Activated T-cell treated with anti-CD3 and anti-CD28 coated beads, Interleukin-2, amount 50 U/mL, for 24 hours (primary cell): ENCODE measurements at regions not wholly inside any gene's neighbourhood (a gene's known extent, or its start where the extent isn't known, plus 50 kb on each side); places are given as distances from the start of the nearest gene placed in this dataset.
"Not testable (repeated sequence)": the region's sequence is repeated elsewhere in the genome, so short reads cannot be mapped to it uniquely, and the experiment has no call there.

Experiments used
- DNase-seq: peaks from one replicate; pipeline ENCODE4 v3.0.0-alpha.2; 2020
- H3K27ac Mint-ChIP-seq: 2 replicates; pipeline ENCODE4 v1.8.0; 2020; ENCODE audit warnings: mild to moderate bottlenecking, mixed read lengths
- H3K27me3 Mint-ChIP-seq: 2 replicates; pipeline ENCODE4 v1.8.0; 2020; ENCODE audit warnings: mixed read lengths
- H3K36me3 Mint-ChIP-seq: 2 replicates; pipeline ENCODE4 v1.8.0; 2020; ENCODE audit warnings: low read depth, mixed read lengths
- H3K4me1 Mint-ChIP-seq: 2 replicates; pipeline ENCODE4 v1.8.0; 2020; ENCODE audit warnings: low read depth, mixed read lengths
- H3K4me3 Mint-ChIP-seq: 2 replicates; pipeline ENCODE4 v1.8.0; 2020; ENCODE audit warnings: mild to moderate bottlenecking, moderate library complexity, mixed read lengths
- H3K9me3 Mint-ChIP-seq: 2 replicates; pipeline ENCODE4 v1.8.0; 2020; ENCODE audit warnings: mixed read lengths

- H3K27ac Mint-ChIP-seq: no peak overlapping the region
- H3K4me1 Mint-ChIP-seq: no peaks in the 10 kb centered on the region
- H3K9me3 Mint-ChIP-seq: peaks cover 13% of the 10 kb centered on the region
- H3K36me3 Mint-ChIP-seq: no peaks in the 10 kb centered on the region
- DNase-seq: no peak
- H3K27me3 Mint-ChIP-seq: no peaks in the 10 kb centered on the region
- no peak overlapping the region for H3K4me3 Mint-ChIP-seq
These were observed 261.2 kb upstream of the PTPRD start for GRCh38 chr9:10873999-10874398.

- H3K9me3 Mint-ChIP-seq: peaks cover 17% of the 10 kb centered on the region
- H3K4me1 Mint-ChIP-seq: no peaks in the 10 kb centered on the region
- no peak overlapping the region for H3K27ac Mint-ChIP-seq
- H3K4me3 Mint-ChIP-seq: no peak overlapping the region
- H3K36me3 Mint-ChIP-seq: no peaks in the 10 kb centered on the region
- H3K27me3 Mint-ChIP-seq: no peaks in the 10 kb centered on the region
- no peak for DNase-seq
These were observed 262.9 kb upstream of the PTPRD start for GRCh38 chr9:10875752-10876151.

- Mint-ChIP-seq H3K9me3 (peaks cover 17% of the 10 kb centered on the region), H3K4me3 (no peak overlapping the region), H3K27me3 (no peaks in the 10 kb centered on the region), H3K4me1 (no peaks in the 10 kb centered on the region), H3K27ac (no peak overlapping the region), H3K36me3 (no peaks in the 10 kb centered on the region)
- no peak for DNase-seq
These were observed 263.5 kb upstream of the PTPRD start for GRCh38 chr9:10876333-10876732.

- not testable (repeated sequence) for DNase-seq, H3K4me1 Mint-ChIP-seq, H3K36me3 Mint-ChIP-seq, H3K27me3 Mint-ChIP-seq, H3K27ac Mint-ChIP-seq, H3K4me3 Mint-ChIP-seq
- H3K9me3 Mint-ChIP-seq: peaks cover 18% of the 10 kb centered on the region
These were observed 277.5 kb upstream of the PTPRD start for GRCh38 chr9:10890266-10890665.

- no peaks in the 10 kb centered on the region for H3K36me3 Mint-ChIP-seq
- no peaks in the 10 kb centered on the region for H3K27me3 Mint-ChIP-seq
- H3K27ac Mint-ChIP-seq: no peak overlapping the region
- no peak for DNase-seq
- H3K9me3 Mint-ChIP-seq: peaks cover 29% of the 10 kb centered on the region
- no peak overlapping the region for H3K4me3 Mint-ChIP-seq
- no peaks in the 10 kb centered on the region for H3K4me1 Mint-ChIP-seq
These were observed 286.7 kb upstream of the PTPRD start for GRCh38 chr9:10899509-10899908.

GRCh38 chr9:10903969-10904368 is 291.2 kb upstream of the PTPRD start:
- DNase-seq: no peak
- Mint-ChIP-seq H3K4me1 (no peaks in the 10 kb centered on the region), H3K27me3 (no peaks in the 10 kb centered on the region), H3K4me3 (no peak overlapping the region), H3K27ac (no peak overlapping the region), H3K36me3 (no peaks in the 10 kb centered on the region), H3K9me3 (peaks cover 28% of the 10 kb centered on the region)

- H3K27me3 Mint-ChIP-seq: no peaks in the 10 kb centered on the region
- H3K27ac Mint-ChIP-seq: no peak overlapping the region
- H3K4me3 Mint-ChIP-seq: no peak overlapping the region
- DNase-seq: no peak
- H3K9me3 Mint-ChIP-seq: peaks cover 25% of the 10 kb centered on the region
- H3K4me1 Mint-ChIP-seq: no peaks in the 10 kb centered on the region
- H3K36me3 Mint-ChIP-seq: no peaks in the 10 kb centered on the region
These were observed 298.0 kb upstream of the PTPRD start for GRCh38 chr9:10910779-10911178.

GRCh38 chr9:10911373-10911772 is 298.6 kb upstream of the PTPRD start:
- H3K36me3 Mint-ChIP-seq: no peaks in the 10 kb centered on the region
- no peaks in the 10 kb centered on the region for H3K27me3 Mint-ChIP-seq
- H3K4me1 Mint-ChIP-seq: no peaks in the 10 kb centered on the region
- no peak for DNase-seq
- H3K9me3 Mint-ChIP-seq: peaks cover 26% of the 10 kb centered on the region
- H3K27ac Mint-ChIP-seq: no peak overlapping the region
- no peak overlapping the region for H3K4me3 Mint-ChIP-seq

GRCh38 chr9:10917001-10917400 is 304.2 kb upstream of the PTPRD start:
- Mint-ChIP-seq H3K9me3 (peaks cover 17% of the 10 kb centered on the region), H3K27ac (no peak overlapping the region), H3K4me1 (no peaks in the 10 kb centered on the region), H3K4me3 (no peak overlapping the region), H3K27me3 (no peaks in the 10 kb centered on the region), H3K36me3 (no peaks in the 10 kb centered on the region)
- DNase-seq: no peak

- Mint-ChIP-seq H3K4me3 (no peak overlapping the region), H3K9me3 (peaks cover 22% of the 10 kb centered on the region), H3K36me3 (no peaks in the 10 kb centered on the region), H3K27me3 (no peaks in the 10 kb centered on the region), H3K4me1 (no peaks in the 10 kb centered on the region), H3K27ac (no peak overlapping the region)
- DNase-seq: no peak
These were observed 308.9 kb upstream of the PTPRD start for GRCh38 chr9:10921671-10922070.

- H3K36me3 Mint-ChIP-seq: no peaks in the 10 kb centered on the region
- DNase-seq: no peak
- no peaks in the 10 kb centered on the region for H3K27me3 Mint-ChIP-seq
- H3K4me3 Mint-ChIP-seq: no peak overlapping the region
- H3K9me3 Mint-ChIP-seq: peaks cover 23% of the 10 kb centered on the region
- no peaks in the 10 kb centered on the region for H3K4me1 Mint-ChIP-seq
- no peak overlapping the region for H3K27ac Mint-ChIP-seq
These were observed 313.1 kb upstream of the PTPRD start for GRCh38 chr9:10925896-10926295.

GRCh38 chr9:10928372-10928771 is 315.6 kb upstream of the PTPRD start:
- H3K4me3 Mint-ChIP-seq: no peak overlapping the region
- H3K9me3 Mint-ChIP-seq: peaks cover 20% of the 10 kb centered on the region
- no peak overlapping the region for H3K27ac Mint-ChIP-seq
- no peak for DNase-seq
- no peaks in the 10 kb centered on the region for H3K4me1 Mint-ChIP-seq
- H3K27me3 Mint-ChIP-seq: no peaks in the 10 kb centered on the region
- no peaks in the 10 kb centered on the region for H3K36me3 Mint-ChIP-seq

GRCh38 chr9:10930081-10930480 is 317.3 kb upstream of the PTPRD start:
- H3K9me3 Mint-ChIP-seq: peaks cover 15% of the 10 kb centered on the region
- no peaks in the 10 kb centered on the region for H3K36me3 Mint-ChIP-seq
- DNase-seq: no peak
- no peaks in the 10 kb centered on the region for H3K27me3 Mint-ChIP-seq
- no peak overlapping the region for H3K27ac Mint-ChIP-seq
- H3K4me1 Mint-ChIP-seq: no peaks in the 10 kb centered on the region
- no peak overlapping the region for H3K4me3 Mint-ChIP-seq

- H3K4me3 Mint-ChIP-seq: no peak overlapping the region
- no peaks in the 10 kb centered on the region for H3K36me3 Mint-ChIP-seq
- no peak overlapping the region for H3K27ac Mint-ChIP-seq
- peaks cover 17% of the 10 kb centered on the region for H3K9me3 Mint-ChIP-seq
- H3K4me1 Mint-ChIP-seq: no peaks in the 10 kb centered on the region
- DNase-seq: no peak
- H3K27me3 Mint-ChIP-seq: no peaks in the 10 kb centered on the region
These were observed 334.0 kb upstream of the PTPRD start for GRCh38 chr9:10946676-10947410.

- no peak overlapping the region for H3K4me3 Mint-ChIP-seq
- H3K27me3 Mint-ChIP-seq: no peaks in the 10 kb centered on the region
- no peak overlapping the region for H3K27ac Mint-ChIP-seq
- no peak for DNase-seq
- no peaks in the 10 kb centered on the region for H3K4me1 Mint-ChIP-seq
- no peaks in the 10 kb centered on the region for H3K36me3 Mint-ChIP-seq
- peaks cover 30% of the 10 kb centered on the region for H3K9me3 Mint-ChIP-seq
These were observed 345.1 kb upstream of the PTPRD start for GRCh38 chr9:10957878-10958277.

- H3K36me3 Mint-ChIP-seq: no peaks in the 10 kb centered on the region
- H3K27ac Mint-ChIP-seq: no peak overlapping the region
- peaks cover 36% of the 10 kb centered on the region for H3K9me3 Mint-ChIP-seq
- no peaks in the 10 kb centered on the region for H3K27me3 Mint-ChIP-seq
- no peaks in the 10 kb centered on the region for H3K4me1 Mint-ChIP-seq
- H3K4me3 Mint-ChIP-seq: no peak overlapping the region
- no peak for DNase-seq
These were observed 349.1 kb upstream of the PTPRD start for GRCh38 chr9:10961883-10962282.
